ENCODE measurements at regions not wholly inside any gene's neighbourhood (a gene's known extent, or its start where the extent isn't known, plus 50 kb on each side); places are given as distances from the start of the nearest gene placed in this dataset.
"Not testable (repeated sequence)": the region's sequence is repeated elsewhere in the genome, so short reads cannot be mapped to it uniquely, and the experiment has no call there.

- no peak for DNase-seq
Observed at GRCh38 chr10:28996345-28996744, 292.5 kb upstream of the LYZL1 start.

GRCh38 chr10:28996947-28997551, 291.8 kb upstream of the LYZL1 start:
- DNase-seq: no peak

GRCh38 chr10:28997734-28998133, 291.1 kb upstream of the LYZL1 start:
- DNase-seq: no peak

- no peak for DNase-seq
Observed at GRCh38 chr10:29001801-29002200, 287.1 kb upstream of the LYZL1 start.

- not testable (repeated sequence) for DNase-seq
Observed at GRCh38 chr10:29003014-29003413, 285.9 kb upstream of the LYZL1 start.

- no peak for DNase-seq
Observed at GRCh38 chr10:29005988-29006387, 282.9 kb upstream of the LYZL1 start.

GRCh38 chr10:29007370-29007747, 281.5 kb upstream of the LYZL1 start:
- DNase-seq: no peak

GRCh38 chr10:29007748-29008610, 280.9 kb upstream of the LYZL1 start:
- DNase-seq: no peak

GRCh38 chr10:29009464-29009863, 279.4 kb upstream of the LYZL1 start:
- no peak for DNase-seq

- DNase-seq: no peak
Observed at GRCh38 chr10:29011516-29011915, 277.4 kb upstream of the LYZL1 start.

- DNase-seq: no peak
Observed at GRCh38 chr10:29012926-29013554, 275.8 kb upstream of the LYZL1 start.

GRCh38 chr10:29021591-29021990, 267.3 kb upstream of the LYZL1 start:
- DNase-seq: no peak

GRCh38 chr10:29022513-29022912, 266.4 kb upstream of the LYZL1 start:
- DNase-seq: no peak

- no peak for DNase-seq
Observed at GRCh38 chr10:29023678-29024077, 265.2 kb upstream of the LYZL1 start.

GRCh38 chr10:29026065-29026797, 262.6 kb upstream of the LYZL1 start:
- DNase-seq: no peak

- DNase-seq: no peak
Observed at GRCh38 chr10:29026802-29027580, 261.9 kb upstream of the LYZL1 start.

- DNase-seq: no peak
Observed at GRCh38 chr10:29028486-29028885, 260.4 kb upstream of the LYZL1 start.

- no peak for DNase-seq
Observed at GRCh38 chr10:29030900-29031299, 258.0 kb upstream of the LYZL1 start.

GRCh38 chr10:29032169-29032568, 256.7 kb upstream of the LYZL1 start:
- DNase-seq: no peak

- no peak for DNase-seq
Observed at GRCh38 chr10:29033311-29033940, 255.4 kb upstream of the LYZL1 start.

- no peak for DNase-seq
Observed at GRCh38 chr10:29034592-29034991, 254.3 kb upstream of the LYZL1 start.

- DNase-seq: no peak
Observed at GRCh38 chr10:29035721-29036120, 253.1 kb upstream of the LYZL1 start.

All from GF-D8 (cell line).